Prostate gland (tissue), 2 donors: ENCODE measurements at regions not wholly inside any gene's neighbourhood (a gene's known extent, or its start where the extent isn't known, plus 50 kb on each side); places are given as distances from the start of the nearest gene placed in this dataset.

ENCODE experiments used
- CTCF ChIP-seq, 4 experiments: fragments of 200-600 bp in 2 of 4; fragments of 450-650 bp in 2 of 4; sonication (generic) in 2 of 4; IDR thresholded peaks; 1 replicate in 3 of 4; 2 replicates in 1 of 4; pipeline ENCODE4 v1.5.1; 2016 to 2019; ENCODE audit warnings: antibody characterized with exemption in 4 of 4, mild to moderate bottlenecking in 2 of 4, moderate library complexity in 2 of 4
- POLR2A ChIP-seq: fragments of 450-650 bp; IDR thresholded peaks from one replicate; pipeline ENCODE4 v1.6.1; 2016; ENCODE audit warnings: antibody characterized with exemption, mild to moderate bottlenecking
- POLR2AphosphoS5 ChIP-seq: sonication (generic); formaldehyde crosslinking; IDR thresholded peaks from one replicate; pipeline ENCODE4 v1.6.1; 2017; ENCODE audit warnings: antibody characterized with exemption

DNA sequence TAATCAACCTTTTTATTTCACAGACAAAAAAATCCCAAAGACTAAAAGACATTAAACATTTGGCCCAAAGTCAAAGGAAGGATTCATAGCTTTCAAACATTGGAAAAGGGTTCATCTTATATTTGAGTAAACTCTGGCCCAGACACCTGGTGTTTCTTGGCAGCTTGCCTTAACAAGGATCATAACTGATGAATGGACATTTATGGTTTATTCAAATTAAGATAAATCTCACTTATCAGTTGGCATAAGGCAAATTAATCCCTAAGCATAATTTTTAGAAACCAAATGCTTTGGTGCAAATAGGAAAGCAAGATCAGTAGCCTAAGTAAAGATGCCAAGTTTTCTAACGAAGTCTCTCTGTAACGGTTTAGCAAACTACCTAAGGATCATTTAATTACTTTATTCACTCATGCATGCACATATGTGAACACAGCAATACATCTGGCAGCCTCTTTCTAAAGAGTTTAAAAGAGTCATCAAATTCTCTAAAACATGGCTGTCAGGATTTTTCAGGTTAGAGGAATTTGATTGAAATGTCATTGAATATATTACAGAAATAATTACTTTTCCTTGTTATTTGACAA lies 323.4 kb upstream of the RBMS1 start:
- TF ChIP-seq CTCF (IDR thresholded peaks at IDR 0.05), result no peak
- TF ChIP-seq POLR2A, result no peak
- TF ChIP-seq POLR2AphosphoS5, result no peak
